CD14-positive monocyte (primary cell): ENCODE measurements at regions not wholly inside any gene's neighbourhood (a gene's known extent, or its start where the extent isn't known, plus 50 kb on each side); places are given as distances from the start of the nearest gene placed in this dataset.

Source experiments
- DNase-seq, 3 donors: peaks; one replicate each; pipeline ENCODE4 v3.0.0-alpha.2; 2011 to 2022
- H2AFZ ChIP-seq: 2 replicates; pipeline ENCODE4 v1.6.0; 2012; ENCODE audit warnings: mild to moderate bottlenecking, low read depth, low read length, inconsistent platforms; ENCODE audit not compliant: insufficient read depth, poor library complexity, severe bottlenecking
- H3K27ac ChIP-seq, 2 donors: 1 replicate in 1 of 2; 2 replicates in 1 of 2; pipeline ENCODE4 v1.5.1; 2012 to 2013; ENCODE audit warnings: low read length in 2 of 2, control low read depth in 1 of 2, inconsistent platforms in 1 of 2, low read depth in 1 of 2, mild to moderate bottlenecking in 1 of 2
- H3K27me3 ChIP-seq, 2 donors: one replicate each; pipeline versions ENCODE4 v1.6.0 to v1.6.1; 2011 to 2013; ENCODE audit warnings: low read length in 2 of 2; ENCODE audit not compliant: control insufficient read depth in 2 of 2, insufficient read depth in 2 of 2
- H3K36me3 ChIP-seq, 2 donors: replicated peaks in 1 of 2; 1 replicate in 1 of 2; 2 replicates in 1 of 2; pipeline versions ENCODE4 v1.5.1 to v1.6.1; 2012 to 2013; ENCODE audit warnings: low read length in 2 of 2, control low read depth in 1 of 2, inconsistent platforms in 1 of 2, mild to moderate bottlenecking in 1 of 2; ENCODE audit not compliant: insufficient read depth in 2 of 2, control insufficient read depth in 1 of 2
- H3K4me1 ChIP-seq, 2 donors: 1 replicate in 1 of 2; 2 replicates in 1 of 2; pipeline versions ENCODE4 v1.5.1 to v1.6.1; 2012 to 2013; ENCODE audit warnings: low read length in 2 of 2, control low read depth in 1 of 2, inconsistent platforms in 1 of 2, mild to moderate bottlenecking in 1 of 2, moderate library complexity in 1 of 2; ENCODE audit not compliant: insufficient read depth in 2 of 2, control insufficient read depth in 1 of 2
- H3K4me2 ChIP-seq: replicated peaks from 2 replicates; pipeline ENCODE3; 2012; ENCODE audit warnings: low read length, moderate library complexity, mild to moderate bottlenecking; ENCODE audit not compliant: poor library complexity, severe bottlenecking; ENCODE audit errors: extremely low read depth
- H3K4me3 ChIP-seq, 3 experiments: fragments of 200-600 bp in 1 of 3; sonication (generic) in 1 of 3; replicated peaks in 1 of 3; 1 replicate in 2 of 3; 2 replicates in 1 of 3; pipeline ENCODE4 v1.5.1; 2011 to 2013; ENCODE audit warnings: low read length in 3 of 3, mild to moderate bottlenecking in 3 of 3, control low read depth in 2 of 3, low read depth in 2 of 3, inconsistent platforms in 1 of 3, moderate library complexity in 1 of 3
- H3K79me2 ChIP-seq: 2 replicates; pipeline ENCODE4 v1.6.0; 2012; ENCODE audit warnings: mild to moderate bottlenecking, control low read depth, inconsistent platforms, low read length, moderate library complexity; ENCODE audit not compliant: insufficient read depth
- H3K9ac ChIP-seq: 2 replicates; pipeline ENCODE4 v1.6.0; 2017; ENCODE audit warnings: low read length, mild to moderate bottlenecking; ENCODE audit not compliant: insufficient read depth, poor library complexity, severe bottlenecking
- H3K9me3 ChIP-seq, 2 donors: replicated peaks in 1 of 2; 1 replicate in 1 of 2; 2 replicates in 1 of 2; pipeline versions ENCODE4 v1.5.1 to v1.6.1; 2012 to 2013; ENCODE audit warnings: low read length in 2 of 2, control low read depth in 1 of 2; ENCODE audit not compliant: control insufficient read depth in 1 of 2, insufficient read depth in 1 of 2
- H4K20me1 ChIP-seq: 2 replicates; pipeline ENCODE4 v1.6.0; 2012; ENCODE audit warnings: mild to moderate bottlenecking, low read length, control low read depth, moderate library complexity; ENCODE audit not compliant: insufficient read depth
- H3K27ac Mint-ChIP-seq, 7 donors: one replicate each; pipeline ENCODE4 v1.8.0; 2020; ENCODE audit warnings: mild to moderate bottlenecking in 7 of 7, mixed read lengths in 7 of 7, moderate library complexity in 6 of 7, inconsistent platforms in 2 of 7
- H3K27me3 Mint-ChIP-seq, 3 donors: one replicate each; pipeline ENCODE4 v1.8.0; 2021 to 2022; ENCODE audit warnings: low read depth in 3 of 3, mild to moderate bottlenecking in 3 of 3, mixed read lengths in 3 of 3, moderate library complexity in 3 of 3, inconsistent platforms in 1 of 3
- H3K36me3 Mint-ChIP-seq, 2 donors: one replicate each; pipeline ENCODE4 v1.8.0; 2020; ENCODE audit warnings: mixed read lengths in 2 of 2, inconsistent platforms in 1 of 2, mild to moderate bottlenecking in 1 of 2
- H3K4me1 Mint-ChIP-seq: one replicate; pipeline ENCODE4 v1.8.0; 2020; ENCODE audit warnings: mild to moderate bottlenecking, mixed read lengths
- H3K4me3 Mint-ChIP-seq, 2 donors: one replicate each; pipeline ENCODE4 v1.8.0; 2020; ENCODE audit warnings: mild to moderate bottlenecking in 2 of 2, mixed read lengths in 2 of 2, moderate library complexity in 1 of 2
- H3K9me3 Mint-ChIP-seq, 7 donors: one replicate each; pipeline ENCODE4 v1.8.0; 2020 to 2022; ENCODE audit warnings: mixed read lengths in 7 of 7, mild to moderate bottlenecking in 6 of 7, moderate library complexity in 6 of 7, inconsistent platforms in 2 of 7
- CTCF ChIP-seq: fragments of 200-600 bp; IDR thresholded peaks from one replicate; pipeline ENCODE4 v1.8.0; 2022; ENCODE audit warnings: antibody characterized with exemption, mild to moderate bottlenecking
- WGBS: methylation state at CpG from one replicate; pipeline ENCODE4 v1.1.5; 2013; ENCODE audit warnings: missing lambda C conversion rate; ENCODE audit not compliant: insufficient coverage; 5-methylcytosine and 5-hydroxymethylcytosine counted together
- intact Hi-C, 2 donors: fragments of 100-400 bp; cut with micrococcal nuclease; formaldehyde crosslinking; loops; one replicate each; pipeline versions ENCODE4 v1.15.0 to v1.15.1; 2023

GRCh38 chr9:117616431-117616831 is 87.8 kb upstream of the TLR4 start:
- H3K9me3 ChIP-seq, result no peaks in the 10 kb centered on the region
- no peak overlapping the region for H3K4me2 ChIP-seq
- no peak for DNase-seq
- intact Hi-C loops, result no loop called here
- no peaks in the 10 kb centered on the region for H3K27me3 ChIP-seq
- H3K36me3 ChIP-seq, result no peaks in the 10 kb centered on the region
- H3K27ac ChIP-seq, result no peak overlapping the region
- H3K27ac Mint-ChIP-seq, result no peak overlapping the region
- no peak overlapping the region for H3K4me3 Mint-ChIP-seq
- 80% methylated on average over 2 of the region's 3 CpGs for WGBS
- H3K27me3 Mint-ChIP-seq, result peaks cover 0 to 1% (median 0%) of the 10 kb centered on the region in 3 donors
- H3K79me2 ChIP-seq, result no peaks in the 10 kb centered on the region
- H3K9me3 Mint-ChIP-seq, result peaks cover 0 to 4% (median 0%) of the 10 kb centered on the region in 7 donors
- no peak overlapping the region for H2AFZ ChIP-seq
- H3K4me1 Mint-ChIP-seq, result no peaks in the 10 kb centered on the region
- H3K4me3 ChIP-seq, result no peak overlapping the region
- no peak overlapping the region for H3K9ac ChIP-seq
- H3K4me1 ChIP-seq, result no peaks in the 10 kb centered on the region
- no peak for TF ChIP-seq CTCF
- H4K20me1 ChIP-seq, result no peaks in the 10 kb centered on the region
- H3K36me3 Mint-ChIP-seq, result no peaks in the 10 kb centered on the region

GRCh38 chr9:117612317-117612716 is 91.9 kb upstream of the TLR4 start:
- H3K4me1 ChIP-seq, result no peaks in the 10 kb centered on the region
- H3K4me3 ChIP-seq, result no peak overlapping the region
- H3K27ac ChIP-seq, result no peak overlapping the region
- no peaks in the 10 kb centered on the region for H3K9me3 Mint-ChIP-seq
- no peaks in the 10 kb centered on the region for H3K9me3 ChIP-seq
- H4K20me1 ChIP-seq, result no peaks in the 10 kb centered on the region
- WGBS, result 77% methylated on average over 1 of the region's 1 CpG
- no peak overlapping the region for H3K27ac Mint-ChIP-seq
- no peaks in the 10 kb centered on the region for H3K36me3 Mint-ChIP-seq
- intact Hi-C loops, result no loop called here
- H3K36me3 ChIP-seq, result no peaks in the 10 kb centered on the region
- no peak for TF ChIP-seq CTCF
- H3K4me1 Mint-ChIP-seq, result no peaks in the 10 kb centered on the region
- H3K27me3 ChIP-seq, result no peaks in the 10 kb centered on the region
- peaks cover 0 to 3% (median 0%) of the 10 kb centered on the region in 3 donors for H3K27me3 Mint-ChIP-seq
- H3K4me3 Mint-ChIP-seq, result no peak overlapping the region
- no peaks in the 10 kb centered on the region for H3K79me2 ChIP-seq
- DNase-seq, result no peak
- no peak overlapping the region for H2AFZ ChIP-seq
- H3K4me2 ChIP-seq, result no peak overlapping the region
- H3K9ac ChIP-seq, result no peak overlapping the region
